ENCODE measurements at regions not wholly inside any gene's neighbourhood (a gene's known extent, or its start where the extent isn't known, plus 50 kb on each side); places are given as distances from the start of the nearest gene placed in this dataset.

GRCh38 chr21:16866851-16867250 lies 646.0 kb upstream of the CXADR start:
- DNase-seq (ENCODE audit: low spot score), result no peak
- in situ Hi-C loops (cut with MboI; ENCODE audit: low pct_unique_long_range_greater_than_20kb, low sequenced_read_pairs, unreplicated experiment), result no loop called here
- no peak for TF ChIP-seq CTCF (IDR thresholded peaks at IDR 0.05; ENCODE audit: extremely low read depth, insufficient read depth, missing control alignments)

GRCh38 chr21:16870103-16870502 lies 642.7 kb upstream of the CXADR start:
- in situ Hi-C loops (cut with MboI; ENCODE audit: low pct_unique_long_range_greater_than_20kb, low sequenced_read_pairs, unreplicated experiment), result no loop called here
- DNase-seq (ENCODE audit: low spot score), result no peak
- no peak for TF ChIP-seq CTCF (IDR thresholded peaks at IDR 0.05; ENCODE audit: extremely low read depth, insufficient read depth, missing control alignments)

- in situ Hi-C loops (cut with MboI; ENCODE audit: low pct_unique_long_range_greater_than_20kb, low sequenced_read_pairs, unreplicated experiment), result no loop called here
- TF ChIP-seq CTCF (IDR thresholded peaks at IDR 0.05; ENCODE audit: extremely low read depth, insufficient read depth, missing control alignments), result no peak
- no peak for DNase-seq (ENCODE audit: low spot score)
These were observed 640.2 kb upstream of the CXADR start for GRCh38 chr21:16872616-16873015.

GRCh38 chr21:16873176-16873575 lies 639.7 kb upstream of the CXADR start:
- in situ Hi-C loops (cut with MboI; ENCODE audit: low pct_unique_long_range_greater_than_20kb, low sequenced_read_pairs, unreplicated experiment), result no loop called here
- no peak for TF ChIP-seq CTCF (IDR thresholded peaks at IDR 0.05; ENCODE audit: extremely low read depth, insufficient read depth, missing control alignments)
- DNase-seq (ENCODE audit: low spot score), result no peak

GRCh38 chr21:16873596-16873995 lies 639.2 kb upstream of the CXADR start:
- no peak for TF ChIP-seq CTCF (IDR thresholded peaks at IDR 0.05; ENCODE audit: extremely low read depth, insufficient read depth, missing control alignments)
- DNase-seq (ENCODE audit: low spot score), result no peak
- in situ Hi-C loops (cut with MboI; ENCODE audit: low pct_unique_long_range_greater_than_20kb, low sequenced_read_pairs, unreplicated experiment), result no loop called here

- in situ Hi-C loops (cut with MboI; ENCODE audit: low pct_unique_long_range_greater_than_20kb, low sequenced_read_pairs, unreplicated experiment), result no loop called here
- no peak for DNase-seq (ENCODE audit: low spot score)
These were observed 633.4 kb upstream of the CXADR start for GRCh38 chr21:16879479-16879878.

More at GRCh38 chr21:16879479-16879878, 633.4 kb upstream of the CXADR start:
- no peak for TF ChIP-seq CTCF (IDR thresholded peaks at IDR 0.05; ENCODE audit: extremely low read depth, insufficient read depth, missing control alignments)
